ENCODE measurements at regions not wholly inside any gene's neighbourhood (a gene's known extent, or its start where the extent isn't known, plus 50 kb on each side); places are given as distances from the start of the nearest gene placed in this dataset.
"Not testable (repeated sequence)": the region's sequence is repeated elsewhere in the genome, so short reads cannot be mapped to it uniquely, and the experiment has no call there.

DNA sequence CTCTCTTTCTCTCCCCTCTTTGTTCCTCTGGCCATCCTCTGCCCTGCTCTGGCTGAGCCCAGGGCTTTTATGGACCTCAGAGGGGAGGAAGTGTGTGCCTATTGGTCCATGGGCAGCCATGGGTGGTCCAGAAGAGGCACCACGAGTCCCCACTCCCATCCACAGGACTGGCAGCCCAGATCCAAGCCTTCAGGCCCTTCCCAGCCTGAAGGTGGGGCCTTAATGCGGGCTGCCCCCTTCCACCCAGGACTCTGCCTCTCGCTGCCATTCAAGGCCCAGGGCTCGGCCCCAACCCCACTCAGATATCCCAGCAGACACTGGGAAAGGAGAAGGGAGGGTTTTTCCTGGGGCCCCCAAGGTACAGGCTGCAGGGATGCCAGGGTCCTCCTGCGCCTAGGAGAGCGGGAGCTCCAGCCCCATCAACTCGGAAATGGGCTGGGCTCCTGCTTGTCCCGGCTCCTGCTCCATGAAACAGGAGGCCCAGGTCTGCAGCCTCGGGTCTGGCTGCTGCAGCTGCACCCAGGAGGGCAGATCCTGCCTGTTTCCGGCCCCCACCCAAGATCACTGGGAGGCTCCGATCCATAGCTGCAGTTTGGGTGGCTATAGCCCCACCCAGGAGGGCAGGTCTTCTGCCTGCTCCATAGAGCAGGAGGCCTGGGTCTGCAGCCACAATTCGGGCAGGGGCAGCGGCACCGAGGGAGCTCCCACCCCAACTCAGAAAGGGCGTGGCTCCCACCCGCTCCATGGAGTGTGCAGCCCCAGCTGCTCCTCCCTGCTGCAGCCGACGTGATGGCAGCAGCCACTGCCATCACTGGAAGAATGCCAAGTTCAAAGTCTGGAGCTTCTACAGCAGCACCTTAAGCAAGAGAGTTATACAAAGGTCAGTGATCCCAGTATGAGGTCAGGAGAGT is 116.6 kb upstream of the RBBP8 start:
- no peak for DNase-seq (ENCODE audit: low spot score)

- no peak for DNase-seq (ENCODE audit: low spot score)
Observed at GRCh38 chr18:22817844-22818243, 115.3 kb upstream of the RBBP8 start.

DNA sequence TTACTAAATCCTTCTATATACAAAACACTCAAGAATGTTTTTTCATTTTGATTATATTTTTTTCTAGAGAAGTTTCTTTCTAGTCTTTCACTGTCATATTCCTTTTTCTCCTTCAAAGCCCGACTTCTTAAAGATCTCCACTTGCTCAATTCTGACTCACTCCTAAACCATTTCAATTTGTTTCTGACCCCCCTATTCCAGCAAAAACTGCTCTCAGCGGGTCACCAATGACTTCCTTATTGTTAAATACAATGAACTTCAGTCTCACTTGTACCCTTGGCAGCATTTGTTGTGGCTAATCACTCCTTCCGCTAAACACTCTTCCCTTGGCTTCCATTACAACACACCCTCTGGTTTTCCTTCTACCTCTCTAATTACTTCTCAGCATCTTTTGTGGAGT is 111.1 kb upstream of the RBBP8 start:
- DNase-seq (ENCODE audit: low spot score), result no peak

GRCh38 chr18:22822841-22823508 is 110.2 kb upstream of the RBBP8 start:
- DNase-seq (ENCODE audit: low spot score), result no peak

- DNase-seq (ENCODE audit: low spot score), result no peak
Observed at GRCh38 chr18:22826726-22827125, 106.4 kb upstream of the RBBP8 start.

DNA sequence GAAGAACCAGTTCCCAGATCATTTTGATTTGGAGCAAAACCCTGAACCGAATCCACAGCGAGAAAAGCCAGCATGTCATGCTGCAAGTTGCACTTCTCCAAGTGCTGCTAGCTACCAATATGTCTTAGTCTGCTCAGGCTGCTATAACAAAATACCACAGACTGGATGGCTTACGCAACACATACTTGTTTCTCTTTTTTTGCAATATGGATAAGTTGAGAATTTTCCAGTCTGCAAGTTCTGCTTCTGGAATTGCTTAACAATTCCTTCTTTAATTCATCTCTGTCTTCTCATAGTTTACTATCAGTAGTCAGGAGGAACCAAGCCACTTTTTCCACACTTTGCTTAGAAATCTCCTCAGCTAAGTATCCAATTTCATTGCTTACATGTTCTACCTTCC is 105.9 kb upstream of the RBBP8 start:
- no peak for DNase-seq (ENCODE audit: low spot score)

DNA sequence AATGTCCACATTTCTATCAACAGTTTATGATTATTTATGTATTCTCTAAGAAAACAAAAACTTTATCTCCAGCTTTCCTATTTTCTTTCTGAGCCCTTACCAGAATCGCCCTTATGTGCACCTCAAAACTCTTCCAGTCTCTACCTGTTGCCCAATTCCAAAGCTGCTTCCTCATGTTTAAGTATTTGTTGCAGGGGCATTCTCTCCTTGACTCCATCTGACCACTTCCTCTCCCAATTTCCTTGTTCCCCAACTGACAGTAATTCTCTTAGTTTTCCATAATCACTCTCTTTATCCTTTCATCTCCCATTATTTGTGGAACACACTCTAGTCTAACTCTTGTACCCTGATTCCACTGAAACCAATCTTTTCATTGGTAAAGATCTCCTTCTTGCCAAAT is 105.4 kb upstream of the RBBP8 start:
- DNase-seq (ENCODE audit: low spot score), result no peak

GRCh38 chr18:22828171-22828570 is 105.0 kb upstream of the RBBP8 start:
- no peak for DNase-seq (ENCODE audit: low spot score)

DNA sequence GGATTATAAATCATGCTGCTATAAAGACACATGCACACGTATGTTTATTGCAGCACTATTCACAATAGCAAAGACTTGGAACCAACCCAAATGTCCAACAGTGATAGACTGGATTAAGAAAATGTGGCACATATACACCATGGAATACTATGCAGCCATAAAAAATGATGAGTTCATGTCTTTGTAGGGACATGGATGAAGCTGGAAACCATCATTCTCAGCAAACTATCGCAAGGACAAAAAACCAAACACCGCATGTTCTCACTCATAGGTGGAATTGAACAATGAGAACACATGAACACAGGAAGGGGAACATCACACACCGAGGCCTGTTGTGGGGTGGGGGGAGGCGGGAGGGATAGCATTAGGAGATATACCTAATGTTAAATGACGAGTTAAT is 104.5 kb upstream of the RBBP8 start:
- DNase-seq (ENCODE audit: low spot score), result not testable (repeated sequence)

GRCh38 chr18:22829781-22830180 is 103.3 kb upstream of the RBBP8 start:
- no peak for DNase-seq (ENCODE audit: low spot score)

GRCh38 chr18:22830511-22830910 is 102.6 kb upstream of the RBBP8 start:
- no peak for DNase-seq (ENCODE audit: low spot score)

GRCh38 chr18:22831441-22831904 is 101.7 kb upstream of the RBBP8 start:
- no peak for DNase-seq (ENCODE audit: low spot score)

DNA sequence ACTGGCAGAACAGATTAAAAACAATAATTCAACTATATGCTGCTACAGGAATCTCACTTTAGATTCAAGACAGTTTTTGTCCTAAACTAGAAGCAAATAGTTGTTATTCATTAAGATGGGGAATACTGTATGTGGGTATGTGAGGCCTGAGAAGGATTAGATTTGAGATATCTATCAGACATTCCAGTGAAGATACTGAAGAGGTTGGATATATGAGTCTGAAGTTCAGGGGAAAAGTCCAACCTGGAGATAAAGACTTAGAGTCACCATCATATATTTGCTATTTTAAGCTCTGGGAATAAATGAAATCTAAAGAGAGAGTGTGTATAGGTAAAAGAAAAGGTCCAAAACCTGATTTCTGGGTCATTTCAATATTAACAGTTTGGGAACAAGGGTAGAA is 96.2 kb upstream of the RBBP8 start:
- DNase-seq (ENCODE audit: low spot score), result no peak

DNA sequence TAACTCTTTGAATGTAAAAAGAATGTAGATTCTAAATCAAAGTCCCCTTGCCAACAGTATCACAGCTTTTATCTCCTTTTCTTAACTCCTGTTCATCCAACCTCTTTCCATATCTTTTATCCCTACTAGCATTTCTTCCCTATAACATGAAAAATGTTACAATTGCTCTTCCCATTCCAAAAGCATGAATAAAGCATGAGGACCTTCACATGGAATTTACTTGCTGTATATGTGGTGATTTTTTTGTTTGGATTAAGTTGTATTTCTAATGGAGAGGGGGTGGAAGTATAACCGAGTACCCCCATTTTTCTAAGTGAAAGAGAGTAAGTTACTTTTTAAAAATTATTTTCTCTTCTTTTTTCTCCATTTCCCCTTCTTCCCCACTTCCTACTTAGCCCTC is 94.9 kb upstream of the RBBP8 start:
- no peak for DNase-seq (ENCODE audit: low spot score)

DNA sequence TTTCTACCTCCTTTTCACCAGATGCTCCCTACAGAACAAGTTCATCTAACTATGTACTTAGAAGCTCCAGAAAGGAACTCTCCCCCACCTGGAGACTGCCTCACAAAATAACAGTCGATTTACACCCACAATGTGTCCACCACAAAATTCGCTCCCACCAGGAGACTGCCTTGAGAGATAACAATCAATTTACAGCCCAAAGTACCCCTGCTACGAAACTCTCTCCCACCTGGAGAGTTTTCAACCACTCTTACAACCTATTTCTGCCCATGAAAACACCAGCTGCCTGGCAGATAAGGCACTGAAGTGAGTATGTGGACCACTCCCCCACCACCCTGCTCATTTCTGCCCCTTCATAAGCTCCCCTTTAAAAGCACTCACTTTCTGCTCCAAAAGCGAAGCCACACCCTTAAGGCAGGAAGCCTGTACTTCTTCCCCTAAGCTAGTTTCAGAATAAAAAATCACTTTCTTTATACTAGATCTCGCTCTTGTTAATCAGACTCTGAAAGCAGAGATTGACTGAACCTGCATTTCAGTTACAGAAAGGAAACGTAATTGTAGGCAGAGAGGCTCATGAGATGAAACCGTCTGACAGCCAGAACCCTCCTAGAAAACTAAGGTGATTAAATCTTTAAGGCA is 94.4 kb upstream of the RBBP8 start:
- no peak for DNase-seq (ENCODE audit: low spot score)

GRCh38 chr18:22839340-22839821 is 93.7 kb upstream of the RBBP8 start:
- DNase-seq (ENCODE audit: low spot score), result no peak

GRCh38 chr18:22840606-22841144 is 92.5 kb upstream of the RBBP8 start:
- no peak for DNase-seq (ENCODE audit: low spot score)

DNA sequence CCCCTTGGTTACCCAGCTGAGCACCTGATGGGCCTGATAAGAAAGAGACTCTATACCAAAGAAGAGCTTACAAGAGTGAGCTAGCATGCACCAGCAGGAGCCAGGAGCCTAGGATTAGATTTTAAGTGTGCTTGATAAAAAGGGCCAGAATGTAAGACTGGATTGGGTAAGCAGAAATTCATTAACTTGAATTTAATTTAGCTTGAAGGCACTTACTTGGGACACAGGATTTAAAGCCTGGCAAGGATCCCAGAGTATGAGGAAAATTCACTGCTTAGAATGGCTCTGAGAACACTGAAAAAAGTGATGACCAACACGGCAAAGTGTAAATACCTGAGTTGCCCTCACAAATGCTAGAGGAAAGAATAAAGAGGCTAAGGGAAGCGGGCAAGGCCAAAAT is 91.3 kb upstream of the RBBP8 start:
- DNase-seq (ENCODE audit: low spot score), result no peak

GRCh38 chr18:22844190-22844589 is 88.9 kb upstream of the RBBP8 start:
- no peak for DNase-seq (ENCODE audit: low spot score)

DNA sequence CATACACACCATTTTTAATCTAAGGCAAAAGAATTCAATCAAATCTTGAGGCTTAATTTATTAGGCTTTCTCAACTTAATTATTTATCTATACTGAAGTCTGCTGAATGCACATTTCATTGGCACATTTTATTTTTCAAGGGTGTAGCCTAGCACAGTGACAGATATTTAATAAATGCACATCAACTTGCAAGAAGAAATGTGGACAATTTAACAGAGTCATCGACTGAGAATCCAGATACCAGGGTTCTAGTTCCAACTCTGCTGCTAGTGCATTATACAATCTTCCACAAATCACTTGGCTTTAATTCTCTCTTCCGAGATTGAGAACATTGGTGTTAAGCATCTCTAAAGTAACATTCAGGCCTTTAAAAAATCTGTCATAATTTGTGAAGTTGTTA is 88.5 kb upstream of the RBBP8 start:
- DNase-seq (ENCODE audit: low spot score), result no peak

DNA sequence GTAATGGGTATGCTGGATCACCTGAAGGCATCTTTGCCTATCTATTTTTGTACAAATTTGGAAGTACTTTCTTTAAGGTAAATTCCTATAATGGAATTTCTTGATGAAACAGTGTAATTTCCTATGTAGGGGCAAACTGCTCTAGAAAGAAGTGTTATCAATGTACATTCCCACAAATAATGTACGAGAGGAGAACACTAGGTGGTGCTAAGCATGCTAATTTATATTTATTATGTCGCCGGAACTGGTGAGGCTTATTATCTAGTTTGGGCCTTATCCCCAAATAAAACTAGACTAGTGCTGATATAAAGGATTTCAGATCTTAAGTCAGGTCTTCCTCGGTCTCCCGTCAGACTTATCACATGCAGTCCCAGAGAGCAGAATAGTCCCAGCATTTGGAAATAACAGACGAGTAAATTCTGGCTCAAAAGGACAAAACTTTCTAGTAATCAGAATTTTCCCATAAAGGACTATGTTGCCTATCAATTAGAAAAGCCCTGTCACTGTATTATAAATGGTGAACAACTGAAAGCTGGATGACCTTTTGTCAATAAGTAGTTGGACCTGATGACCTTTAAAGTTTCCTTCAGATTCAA is 86.9 kb upstream of the RBBP8 start:
- no peak for DNase-seq (ENCODE audit: low spot score)

- no peak for DNase-seq (ENCODE audit: low spot score)
Observed at GRCh38 chr18:22846697-22847096, 86.4 kb upstream of the RBBP8 start.

All from HuH-7 (cell line).